IMR-90 (cell line): ENCODE measurements at regions not wholly inside any gene's neighbourhood (a gene's known extent, or its start where the extent isn't known, plus 50 kb on each side); places are given as distances from the start of the nearest gene placed in this dataset.

ENCODE experiments used
- ATAC-seq: fragments of 200-7000 bp; cut with Tn5 transposase; 2 replicates; pipeline ENCODE4 v1.9.1; 2020; ENCODE audit warnings: low read depth, mild to moderate bottlenecking, moderate library complexity
- BruUV-seq: library from RNA; stranded (reverse); fragments of 400-500 nt; replicated peaks from 2 replicates; lab custom pipeline; 2021; lab: Mats Ljungman, UMichigan
- CTCF ChIA-PET: fragments of 300-600 bp; formaldehyde crosslinking; extraction: SDS; loops from one replicate; lab custom pipeline; 2021; ENCODE audit warnings: antibody characterized with exemption; lab: Yijun Ruan, JAX
- POLR2A ChIA-PET: fragments of 300-600 bp; sonication (Branson Sonifier 250); formaldehyde crosslinking; loops from one replicate; lab custom pipeline; 2022; ENCODE audit warnings: antibody characterized with exemption; ENCODE audit not compliant: unreplicated experiment; lab: Charles Lee
- DNase-seq: peaks from one replicate; pipeline ENCODE4 v3.0.0; 2013
- H2AFZ ChIP-seq: replicated peaks from 2 replicates; pipeline ENCODE3; 2013; ENCODE audit warnings: low read length, mild to moderate bottlenecking; ENCODE audit not compliant: poor library complexity
- H2AK5ac ChIP-seq: 2 replicates; pipeline ENCODE4 v1.6.1; 2013; ENCODE audit warnings: low read depth, low read length, inconsistent platforms
- H2AK9ac ChIP-seq: replicated peaks from 2 replicates; pipeline ENCODE3; 2013; ENCODE audit warnings: mild to moderate bottlenecking, low read depth, low read length, moderate library complexity; ENCODE audit not compliant: poor library complexity
- H2BK120ac ChIP-seq: 2 replicates; pipeline ENCODE4 v1.6.1; 2013; ENCODE audit warnings: low read depth, low read length, inconsistent platforms
- H2BK15ac ChIP-seq: 3 replicates; pipeline ENCODE4 v1.6.1; 2013; ENCODE audit warnings: low read depth, low read length, inconsistent platforms
- H2BK20ac ChIP-seq: 2 replicates; pipeline ENCODE4 v1.6.1; 2013; ENCODE audit warnings: low read depth, mild to moderate bottlenecking, inconsistent platforms, low read length, moderate library complexity
- H2BK5ac ChIP-seq: 2 replicates; pipeline ENCODE4 v1.6.1; 2013; ENCODE audit warnings: mild to moderate bottlenecking, low read depth, low read length, inconsistent platforms; ENCODE audit not compliant: poor library complexity, severe bottlenecking
- H3K14ac ChIP-seq: replicated peaks from 2 replicates; pipeline ENCODE4 v1.6.1; 2013; ENCODE audit warnings: low read depth, low read length, inconsistent platforms
- H3K18ac ChIP-seq: 2 replicates; pipeline ENCODE4 v1.6.1; 2013; ENCODE audit warnings: low read depth, low read length, control low read depth
- H3K23ac ChIP-seq: 2 replicates; pipeline ENCODE4 v1.6.1; 2013; ENCODE audit warnings: low read depth, low read length, inconsistent platforms
- H3K27ac ChIP-seq: 2 replicates; pipeline ENCODE4 v1.5.1; 2013; ENCODE audit warnings: mild to moderate bottlenecking, control low read depth, low read length; ENCODE audit not compliant: insufficient read depth
- H3K27me3 ChIP-seq: 2 replicates; pipeline ENCODE4 v1.6.1; 2013; ENCODE audit warnings: low read length; ENCODE audit not compliant: control insufficient read depth, insufficient read depth
- H3K36me3 ChIP-seq: 2 replicates; pipeline ENCODE4 v1.6.1; 2013; ENCODE audit warnings: low read length, mixed read lengths; ENCODE audit not compliant: control insufficient read depth, insufficient read depth
- H3K4ac ChIP-seq: 2 replicates; pipeline ENCODE4 v1.6.1; 2013; ENCODE audit warnings: low read depth, low read length, inconsistent platforms
- H3K4me1 ChIP-seq: 2 replicates; pipeline ENCODE4 v1.6.1; 2013; ENCODE audit warnings: low read length, mixed read lengths; ENCODE audit not compliant: control insufficient read depth, insufficient read depth
- H3K4me2 ChIP-seq: 2 replicates; pipeline ENCODE4 v1.6.1; 2013; ENCODE audit warnings: low read depth, mild to moderate bottlenecking, control low read depth, low read length, moderate library complexity
- H3K4me3 ChIP-seq: 2 replicates; pipeline ENCODE4 v1.5.1; 2013; ENCODE audit warnings: low read depth, mild to moderate bottlenecking, control low read depth, low read length, moderate library complexity; ENCODE audit not compliant: insufficient read depth
- H3K56ac ChIP-seq: 2 replicates; pipeline ENCODE4 v1.6.1; 2013; ENCODE audit warnings: low read length, inconsistent platforms; ENCODE audit not compliant: insufficient read depth; ENCODE audit errors: extremely low read depth
- H3K79me1 ChIP-seq, 2 experiments: 2 replicates each; pipeline ENCODE4 v1.6.1; 2013; ENCODE audit warnings: low read length in 2 of 2, inconsistent platforms in 1 of 2, low read depth in 1 of 2
- H3K9ac ChIP-seq: 2 replicates; pipeline ENCODE4 v1.6.1; 2013; ENCODE audit warnings: low read depth, low read length, control low read depth
- H3K9me1 ChIP-seq: 2 replicates; pipeline ENCODE4 v1.6.1; 2013; ENCODE audit warnings: low read length, inconsistent platforms; ENCODE audit not compliant: insufficient read depth
- H3K9me3 ChIP-seq: 2 replicates; pipeline ENCODE4 v1.6.1; 2013; ENCODE audit warnings: low read length; ENCODE audit not compliant: control insufficient read depth, insufficient read depth
- H4K20me1 ChIP-seq: 2 replicates; pipeline ENCODE4 v1.6.1; 2013; ENCODE audit warnings: low read length, inconsistent platforms; ENCODE audit not compliant: insufficient read depth
- H4K5ac ChIP-seq: 2 replicates; pipeline ENCODE4 v1.6.1; 2013; ENCODE audit warnings: mild to moderate bottlenecking, low read depth, low read length, control low read depth
- H4K8ac ChIP-seq, 2 experiments: 2 replicates each; pipeline ENCODE4 v1.6.1; 2013; ENCODE audit warnings: low read depth in 2 of 2, low read length in 2 of 2, control low read depth in 1 of 2, inconsistent platforms in 1 of 2
- H4K91ac ChIP-seq: 2 replicates; pipeline ENCODE4 v1.6.1; 2013; ENCODE audit warnings: low read depth, low read length, inconsistent platforms; ENCODE audit not compliant: insufficient read depth
- FOS ChIP-seq: fragments of 150-350 bp; IDR thresholded peaks from 2 replicates; pipeline ENCODE4 v1.6.1; 2016; ENCODE audit warnings: low read depth, low read length
- RAD21 ChIP-seq: IDR thresholded peaks from 2 replicates; pipeline ENCODE4 v1.6.1; 2012; ENCODE audit warnings: low read length, improper control_type of control experiment
- RCOR1 ChIP-seq: IDR thresholded peaks from 2 replicates; pipeline ENCODE4 v1.6.1; 2012; ENCODE audit warnings: mild to moderate bottlenecking, low read length, improper control_type of control experiment; ENCODE audit not compliant: insufficient replicate concordance
- SMC3 ChIP-seq: fragments of 150-350 bp; IDR thresholded peaks from 2 replicates; pipeline ENCODE4 v1.6.1; 2016; ENCODE audit warnings: low read depth, mild to moderate bottlenecking, antibody characterized with exemption, low read length, moderate library complexity
- WGBS, 2 experiments: methylation state at CpG; one replicate each; pipeline versions ENCODE4 v1.1.5 to v1.1.7; 2013; ENCODE audit warnings: missing lambda C conversion rate in 2 of 2; ENCODE audit not compliant: insufficient read length in 1 of 2; ENCODE audit errors: extremely low coverage in 2 of 2; 5-methylcytosine and 5-hydroxymethylcytosine counted together
- dilution Hi-C: fragments of 300-500 bp; cut with HindIII; formaldehyde crosslinking; loops from one replicate; pipeline ENCODE4 v1.14.3; 2018; ENCODE audit warnings: low sequenced_read_pairs; ENCODE audit not compliant: unreplicated experiment
- in situ Hi-C: fragments of 300-500 bp; cut with MboI; formaldehyde crosslinking; loops from 3 replicates; pipeline ENCODE4 v1.14.3; 2019; ENCODE audit warnings: low sequenced_read_pairs, inconsistent platforms, mixed read lengths
- intact Hi-C: fragments of 100-400 bp; cut with micrococcal nuclease; formaldehyde crosslinking; loops from 2 replicates; pipeline ENCODE4 v1.10.0; 2022

DNA sequence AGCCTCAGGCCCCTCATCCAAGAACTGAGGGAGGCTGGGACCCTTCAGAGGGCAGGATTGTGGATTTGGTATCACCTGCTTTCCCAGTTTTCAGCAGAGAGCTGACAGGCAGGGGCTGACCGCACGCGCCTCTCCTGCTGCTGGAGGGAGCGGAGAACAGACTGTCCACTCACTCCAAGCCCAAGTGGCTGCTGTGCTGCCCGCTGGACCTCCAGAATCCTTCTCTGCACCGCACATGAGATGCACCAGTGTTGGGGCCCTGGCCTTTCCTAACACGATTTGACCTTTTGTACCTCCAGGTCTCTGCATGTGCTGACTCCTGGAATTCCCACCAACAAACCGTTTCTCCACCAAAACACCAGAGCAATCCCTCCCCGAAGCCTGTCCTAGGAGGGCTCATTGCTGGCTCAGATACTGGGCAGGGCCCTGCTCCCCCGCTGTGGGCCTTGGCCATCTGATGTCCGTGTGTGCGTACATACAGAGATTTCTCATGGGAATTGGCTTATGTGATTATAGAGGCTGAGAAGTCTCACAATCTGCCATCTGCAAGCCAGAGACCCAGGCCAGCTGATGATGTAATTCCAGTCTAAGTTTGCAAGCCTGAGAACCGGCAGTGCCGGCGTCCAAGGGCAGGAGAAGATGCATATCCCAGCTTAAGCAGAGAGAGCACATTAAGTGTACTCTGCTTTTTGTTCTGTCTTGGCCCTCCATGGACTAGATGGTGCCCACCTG is 141.7 kb downstream of the GADD45G start:
- Histone ChIP-seq H2BK5ac (no peak overlapping the region), H3K27ac (no peak overlapping the region), H3K79me1 (no peaks in the 10 kb centered on the region), H2AFZ (no peak overlapping the region), H4K5ac (no peak overlapping the region), H4K8ac (no peak overlapping the region), H2AK5ac (no peak overlapping the region), H2AK9ac (no peak overlapping the region), H2BK120ac (no peak overlapping the region), H3K4ac (no peak overlapping the region), H4K20me1 (no peaks in the 10 kb centered on the region), H3K9ac (no peak overlapping the region), H3K4me1 (no peaks in the 10 kb centered on the region), H2BK15ac (no peak overlapping the region), H3K23ac (no peak overlapping the region), H3K9me1 (no peaks in the 10 kb centered on the region), H4K91ac (no peak overlapping the region), H3K18ac (no peak overlapping the region), H3K4me2 (no peak overlapping the region), H3K14ac (no peak overlapping the region), H2BK20ac (no peak overlapping the region), H3K4me3 (no peak overlapping the region), H3K9me3 (peaks cover 2% of the 10 kb centered on the region; the same call in 1 of the 2 replicates), H3K56ac (no peak overlapping the region), H3K27me3 (no peaks in the 10 kb centered on the region; the same call in 1 of the 2 replicates), H3K36me3 (no peaks in the 10 kb centered on the region)
- BruUV-seq, result no TSS peak
- DNase-seq, result no peak
- TF ChIP-seq FOS (no peak), RCOR1 (no peak), SMC3 (no peak), RAD21 (no peak)
- no peak for ATAC-seq
- 56% methylated on average over 11 of the region's 15 CpGs; no CpG with 5 or more reads in 1 of the 2 experiments for WGBS, 2 experiments
- in situ Hi-C loops (no loop called here), intact Hi-C loops (no loop called here), dilution Hi-C loops (no loop called here)
- CTCF ChIA-PET, result no interaction called here
- POLR2A ChIA-PET, result no interaction called here
